Superior temporal gyrus (tissue), 1 donor: ENCODE measurements at regions not wholly inside any gene's neighbourhood (a gene's known extent, or its start where the extent isn't known, plus 50 kb on each side); places are given as distances from the start of the nearest gene placed in this dataset.

Experiments
- DNase-seq: peaks from one replicate; pipeline ENCODE4 v3.0.0-alpha.2; 2016; ENCODE audit errors: extremely low spot score

DNA sequence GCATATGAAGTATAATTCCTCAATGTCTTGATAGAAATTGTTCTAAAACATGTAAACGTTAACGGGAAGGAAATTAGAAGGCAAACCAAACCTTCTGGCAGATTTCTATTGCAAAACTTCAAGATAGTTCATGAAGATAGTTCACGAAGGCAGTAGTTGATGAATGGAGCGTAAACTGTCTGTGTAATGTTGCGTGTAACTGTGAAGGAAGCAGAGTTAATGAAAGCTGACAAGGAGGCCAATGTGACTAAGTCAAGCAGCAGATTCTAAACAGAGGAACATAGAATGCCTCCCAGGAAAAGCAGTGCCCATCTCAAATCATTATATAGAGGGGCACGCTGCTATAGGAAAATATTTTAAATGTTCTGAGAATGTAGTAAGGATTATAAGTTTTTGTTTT, 659.7 kb upstream of the IGFBP3 start:
- DNase-seq: no peak

DNA sequence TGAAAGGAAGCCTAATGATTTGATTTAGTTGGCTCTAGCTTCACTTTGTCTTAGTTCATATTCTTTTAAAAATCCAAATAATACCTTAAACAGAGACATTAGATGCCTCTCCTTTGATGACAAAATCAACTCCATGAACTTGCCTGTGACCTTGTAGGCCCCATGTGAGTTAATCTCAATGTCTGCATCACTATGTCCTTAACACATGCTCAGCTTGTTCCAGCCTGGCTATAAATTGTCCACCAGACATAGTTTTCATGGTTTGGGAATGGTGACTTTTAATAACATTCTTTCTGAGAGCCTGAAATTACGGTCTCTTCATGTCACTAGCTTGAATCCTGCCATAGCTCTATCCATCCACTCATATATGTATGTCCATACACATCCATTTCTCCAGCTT, 656.3 kb upstream of the IGFBP3 start:
- DNase-seq: no peak

DNA sequence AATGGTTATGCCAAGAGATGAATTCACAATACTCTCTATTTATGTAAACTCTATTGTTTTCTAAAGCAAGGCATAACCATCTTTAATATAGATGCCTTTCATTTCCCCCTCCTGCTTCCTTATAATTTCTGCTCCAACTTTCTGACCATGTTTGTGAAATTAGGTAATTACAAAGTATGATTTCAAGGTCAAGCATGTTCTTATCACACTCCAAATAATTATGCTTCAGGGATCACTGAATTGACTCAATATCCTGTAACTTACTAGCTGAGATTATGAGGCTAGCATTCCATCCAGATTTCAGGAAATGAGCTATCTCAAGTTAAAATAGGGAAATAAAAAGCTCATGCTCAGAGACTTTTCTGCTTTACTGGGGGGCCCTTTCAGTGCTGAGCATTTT, 655.9 kb upstream of the IGFBP3 start:
- no peak for DNase-seq

DNA sequence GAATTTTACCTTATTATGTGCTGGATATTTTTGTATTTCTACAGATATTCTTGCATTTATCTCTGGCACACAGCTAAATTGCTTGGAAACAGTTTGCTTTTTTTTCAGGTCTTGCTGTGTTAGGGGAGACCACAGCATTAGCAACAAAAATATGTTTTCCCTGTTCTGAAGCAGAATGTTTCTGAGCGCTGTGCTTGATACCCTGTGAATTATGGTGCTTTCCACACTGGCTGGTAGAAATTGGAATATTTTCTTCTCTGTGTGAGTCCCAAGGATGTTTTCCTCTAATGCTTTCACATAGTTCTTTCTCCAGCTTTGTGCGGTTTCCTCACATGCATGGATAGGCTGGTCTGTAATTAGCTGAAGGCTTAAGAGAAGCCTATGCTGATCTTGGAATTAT, 651.6 kb upstream of the IGFBP3 start:
- no peak for DNase-seq

DNA sequence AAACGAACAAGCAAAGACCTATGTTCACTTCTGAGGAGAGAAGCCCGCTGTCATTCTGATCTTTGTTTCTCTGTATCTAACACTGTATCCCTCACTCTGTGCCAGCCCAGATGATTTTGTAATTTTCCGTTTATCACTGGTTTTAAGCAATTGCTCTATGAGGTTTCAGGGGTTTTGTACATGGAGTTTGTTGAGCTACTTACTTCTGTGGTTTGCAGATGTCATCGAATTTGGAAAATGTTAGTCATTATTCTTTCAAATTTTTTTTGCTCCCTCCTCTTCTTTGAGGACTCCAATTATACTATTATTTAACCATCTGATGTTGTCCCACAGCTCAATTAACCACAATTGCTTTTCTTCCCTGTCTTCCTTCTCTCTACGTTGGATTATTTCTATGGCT, 650.9 kb upstream of the IGFBP3 start:
- DNase-seq: no peak

DNA sequence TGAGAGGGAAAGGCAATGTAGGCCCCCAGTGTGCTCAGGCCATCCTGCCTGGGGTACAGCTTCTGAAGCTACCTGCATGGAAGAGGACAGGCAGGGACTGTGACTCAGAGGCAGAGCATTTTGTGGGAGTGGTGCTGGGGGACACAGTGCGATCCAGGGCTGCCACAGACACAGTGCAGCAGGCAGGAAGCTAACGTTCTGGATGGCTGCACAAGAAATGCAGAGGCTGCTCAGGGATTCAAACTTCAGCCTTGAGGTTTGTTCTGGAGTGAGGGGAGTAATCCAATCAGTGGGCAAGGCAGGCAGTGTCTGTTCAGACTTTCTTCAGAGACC, 648.0 kb upstream of the IGFBP3 start:
- DNase-seq: no peak

DNA sequence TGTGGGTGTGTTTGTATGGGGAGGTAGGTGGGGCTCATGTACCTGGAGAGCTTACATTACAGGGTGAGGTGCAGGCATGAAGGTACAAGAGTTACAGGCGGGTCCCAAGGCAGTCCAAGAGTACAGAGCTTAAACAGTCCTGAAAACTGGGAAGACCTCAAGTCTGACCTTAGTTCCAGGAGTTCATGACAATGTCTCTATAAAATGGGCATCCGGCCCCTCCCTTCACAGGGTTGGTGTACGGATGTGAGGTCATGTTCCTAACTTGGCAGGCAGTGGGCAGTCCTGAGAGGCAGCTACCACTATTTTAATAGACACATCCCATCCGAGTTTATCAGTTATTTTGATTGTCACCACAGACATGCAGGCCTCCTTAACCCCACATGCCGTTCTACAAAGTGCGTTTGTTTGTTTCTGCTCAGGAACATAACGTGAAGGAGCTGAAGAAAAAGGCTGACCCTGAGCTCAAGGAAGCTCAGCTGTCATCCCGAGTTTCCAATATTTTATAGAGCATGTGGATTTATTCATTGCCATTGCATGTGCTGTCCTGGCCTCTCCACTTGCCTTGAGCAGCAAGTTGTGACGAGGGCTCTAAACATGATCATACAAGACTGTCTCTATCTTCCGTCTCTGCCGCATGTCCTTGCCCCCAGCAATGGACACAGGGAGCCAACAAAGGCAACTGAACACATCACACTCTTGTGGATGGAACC, 647.5 kb upstream of the IGFBP3 start:
- DNase-seq: no peak

DNA sequence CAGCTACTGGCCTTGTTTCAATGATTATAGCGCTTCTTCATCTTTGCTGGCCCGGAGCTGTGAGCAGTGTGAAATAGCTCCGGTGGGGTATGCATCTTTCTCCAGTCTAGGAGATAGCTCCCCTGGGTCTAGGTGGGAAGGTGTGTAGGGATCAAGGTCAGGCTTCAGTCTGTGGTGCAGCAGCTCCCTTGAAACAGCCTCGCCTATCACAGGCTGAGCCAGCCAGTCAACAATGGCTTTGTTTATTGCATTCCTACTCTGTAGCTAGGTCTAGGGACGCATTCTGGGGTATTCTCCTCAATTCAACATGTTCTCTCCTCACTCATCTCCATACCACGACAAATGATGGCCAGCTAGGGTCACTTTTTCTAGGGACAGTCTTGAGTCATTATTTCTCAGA, 646.8 kb upstream of the IGFBP3 start:
- no peak for DNase-seq

DNA sequence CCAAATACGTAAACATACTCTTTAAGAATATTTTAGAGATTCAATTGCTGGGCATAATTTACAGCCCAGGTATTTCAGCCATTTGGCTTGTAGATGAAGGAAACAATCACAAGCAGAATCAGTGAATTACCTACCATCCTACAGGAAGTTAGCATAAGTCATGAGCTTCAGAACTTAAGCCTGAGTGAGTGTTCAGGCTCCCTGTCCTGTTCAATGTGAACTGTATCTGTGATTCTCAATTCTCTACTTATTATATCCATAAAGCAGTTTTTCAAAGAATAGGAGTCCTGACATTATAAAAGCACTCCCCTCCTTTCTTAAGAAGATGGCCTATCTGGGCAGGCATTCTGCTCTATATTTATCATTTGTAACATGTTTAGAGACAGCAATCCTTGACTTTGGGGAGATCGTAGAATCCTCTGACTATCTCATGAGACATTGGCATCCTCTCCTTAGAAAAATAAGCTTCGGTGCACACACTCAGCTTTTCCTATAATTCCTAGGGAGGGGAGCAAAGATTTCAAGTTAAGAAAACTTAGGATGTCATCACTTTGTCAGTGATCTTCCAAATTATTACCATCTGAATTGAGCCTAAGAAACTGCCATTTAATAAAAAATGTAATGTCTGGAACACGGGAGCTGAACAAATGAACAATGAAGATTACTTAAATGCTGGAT, 645.2 kb upstream of the IGFBP3 start:
- DNase-seq: no peak

DNA sequence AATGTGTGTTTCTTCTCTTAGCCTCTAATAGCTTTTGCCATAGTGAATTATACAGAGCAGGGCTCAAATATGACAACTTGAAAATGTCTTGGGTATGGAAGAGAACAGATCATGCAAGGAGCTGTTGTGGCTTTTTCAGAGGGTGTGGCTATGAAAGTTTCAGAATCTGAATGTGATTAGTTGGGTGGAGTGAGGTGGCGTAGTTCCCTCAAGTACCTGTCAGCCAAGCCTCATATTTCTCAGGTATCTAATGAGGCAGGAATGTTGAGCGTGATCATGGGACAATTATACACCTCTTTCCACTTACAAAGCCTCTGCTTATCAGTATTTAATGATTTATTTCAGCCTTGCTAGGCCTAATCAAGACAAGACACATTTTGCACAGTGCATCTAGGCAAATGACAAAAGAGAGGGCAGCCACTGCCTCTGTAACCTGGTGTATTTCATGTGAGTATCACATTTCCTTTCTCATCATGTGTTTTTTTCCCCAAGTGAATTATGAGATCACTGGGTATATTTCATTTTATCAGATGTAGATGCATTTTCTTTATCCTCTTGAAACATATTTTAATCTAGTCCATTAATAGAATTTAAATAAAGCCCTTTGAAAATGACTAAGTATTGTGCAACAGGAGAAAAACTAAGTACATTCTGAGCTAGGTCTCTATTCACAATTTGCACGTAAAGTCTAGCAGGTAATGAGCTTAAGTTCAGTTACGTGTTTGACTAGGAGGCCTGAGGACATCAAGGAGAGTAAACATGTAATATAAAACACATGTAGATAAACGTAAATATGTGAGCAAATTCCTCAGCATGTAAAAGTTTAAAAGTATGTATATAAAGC, 644.4 kb upstream of the IGFBP3 start:
- no peak for DNase-seq

DNA sequence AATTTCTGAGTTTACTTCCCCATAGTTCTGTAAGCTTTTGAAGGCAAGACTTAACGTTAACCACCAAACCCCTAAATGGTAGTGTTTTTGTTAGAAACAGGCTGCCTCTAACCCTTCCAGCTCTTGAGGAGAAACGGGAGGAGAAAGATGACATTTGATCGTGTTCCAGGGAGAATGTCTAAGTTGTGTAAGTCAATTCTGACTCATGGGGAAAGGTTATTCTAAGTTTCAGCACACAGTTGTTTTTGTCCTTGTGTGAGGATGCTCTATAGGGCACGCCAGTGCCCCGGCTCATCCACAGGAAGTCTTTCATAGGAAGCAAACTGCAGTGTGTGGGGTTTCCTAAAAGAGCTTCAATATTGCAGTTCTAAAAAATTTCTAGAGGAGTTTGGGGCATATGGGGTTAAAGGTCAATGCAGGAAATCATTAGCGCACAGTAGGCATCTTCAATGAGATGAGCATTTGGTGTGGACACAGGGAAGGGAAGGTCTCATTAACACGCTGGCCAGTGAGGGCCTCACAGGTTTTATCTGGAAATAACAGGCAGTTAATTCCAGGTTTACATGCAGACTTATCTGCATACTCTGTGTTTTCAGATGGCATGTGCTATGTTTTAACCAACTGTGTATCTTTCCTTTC, 638.2 kb upstream of the IGFBP3 start:
- DNase-seq: no peak

DNA sequence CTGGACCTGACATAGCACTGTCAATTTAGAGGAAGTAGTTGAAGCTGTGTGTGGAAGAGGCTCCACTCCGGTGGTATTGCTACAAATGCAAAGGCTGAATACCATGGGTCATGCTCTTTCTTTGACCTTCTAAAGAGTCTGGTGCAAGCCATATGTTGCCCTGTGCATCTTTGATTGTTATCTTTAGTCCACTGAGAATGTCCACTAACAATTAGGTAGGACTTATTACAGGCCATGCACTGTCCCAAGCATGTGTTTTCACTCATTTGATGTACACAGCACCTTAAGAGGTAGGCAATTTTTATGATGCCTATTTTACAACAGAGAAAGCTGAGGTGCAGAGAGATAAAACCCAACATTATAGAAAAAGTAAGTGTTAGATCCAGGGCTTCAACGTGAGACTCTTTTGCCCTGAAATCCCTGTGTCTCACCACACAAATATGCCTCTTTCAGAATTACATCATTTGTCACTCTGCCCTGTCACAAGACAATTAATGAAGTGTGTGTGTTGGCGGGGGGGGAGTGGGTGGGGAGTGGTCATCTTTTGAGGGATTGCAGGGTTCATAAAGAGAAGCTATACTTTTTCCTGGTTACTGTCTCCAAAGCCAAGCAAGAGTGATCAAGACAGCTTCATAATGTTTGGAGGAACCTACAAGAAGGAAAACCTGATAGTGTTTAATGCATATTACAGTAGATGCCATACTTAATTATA, 637.6 kb upstream of the IGFBP3 start:
- no peak for DNase-seq

DNA sequence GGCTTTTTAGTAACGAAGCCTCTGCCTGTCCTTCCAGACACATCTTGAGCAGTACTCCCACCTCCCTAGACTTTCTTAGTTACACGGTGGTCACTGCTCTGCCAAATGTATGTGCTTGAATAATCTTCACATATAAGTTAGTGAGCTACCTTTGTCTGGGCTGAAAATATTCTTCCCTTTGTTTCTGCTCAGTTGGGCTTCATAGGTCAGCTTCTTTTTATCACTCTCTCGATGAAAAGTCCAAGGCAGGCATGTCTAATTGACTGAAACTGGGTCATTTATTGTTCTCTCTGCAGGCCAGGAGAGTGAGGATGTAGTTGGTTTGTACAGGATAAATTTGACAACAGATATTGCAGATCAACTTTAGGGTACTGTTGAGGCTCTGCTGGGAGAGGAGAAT, 636.7 kb upstream of the IGFBP3 start:
- DNase-seq: no peak

DNA sequence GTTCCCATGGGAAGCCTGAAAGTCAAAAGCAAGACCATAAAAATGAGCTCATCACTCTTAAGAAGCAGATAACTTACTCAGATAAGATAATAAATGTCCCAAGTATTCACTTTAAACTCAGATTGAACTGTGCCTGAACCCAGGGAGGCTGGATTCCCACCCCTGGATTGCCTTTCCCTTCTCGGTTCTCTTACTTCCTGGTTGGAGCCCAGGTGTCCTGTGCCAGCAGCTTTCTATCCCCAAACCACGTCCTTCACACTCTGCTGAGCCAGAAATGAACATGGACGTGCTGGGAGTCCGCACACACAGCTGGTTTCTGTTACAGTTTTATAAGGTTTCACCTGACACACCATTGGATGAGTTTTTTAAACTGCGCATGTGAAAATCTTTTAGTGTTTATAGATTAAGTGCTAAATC, 636.2 kb upstream of the IGFBP3 start:
- no peak for DNase-seq

DNA sequence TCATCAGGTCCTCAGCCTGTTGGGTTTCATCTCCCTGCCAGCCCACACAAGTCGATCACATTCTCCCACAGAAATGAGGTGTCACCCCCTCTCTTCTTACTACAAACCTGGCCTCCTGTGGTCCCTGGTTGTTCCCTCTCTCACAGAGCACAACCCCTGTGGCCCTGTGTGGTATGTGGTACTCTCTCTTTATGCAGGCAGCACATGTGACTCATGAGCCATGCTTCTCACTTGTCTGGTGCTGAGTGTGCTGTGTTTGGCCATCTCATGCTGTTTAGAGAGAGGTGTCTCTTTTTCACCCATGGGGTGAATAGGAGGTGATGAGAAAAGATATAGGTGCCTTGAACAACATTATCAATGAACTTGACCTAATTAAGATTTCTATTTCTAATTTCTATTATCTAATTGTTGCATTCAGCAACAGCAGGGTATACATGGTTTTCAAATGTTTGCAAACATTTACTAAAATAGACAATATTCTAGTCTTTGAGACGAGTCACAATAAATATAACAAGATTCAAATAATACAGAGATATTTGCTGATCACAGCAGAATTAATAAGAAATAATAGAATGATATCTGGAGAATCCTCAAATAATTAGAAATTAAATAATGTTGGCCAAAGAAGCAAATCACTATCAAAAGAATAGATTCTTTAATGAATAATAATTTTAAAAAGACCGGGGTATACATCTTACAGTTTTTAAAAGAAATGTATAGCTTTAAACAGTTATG, 633.8 kb upstream of the IGFBP3 start:
- no peak for DNase-seq

DNA sequence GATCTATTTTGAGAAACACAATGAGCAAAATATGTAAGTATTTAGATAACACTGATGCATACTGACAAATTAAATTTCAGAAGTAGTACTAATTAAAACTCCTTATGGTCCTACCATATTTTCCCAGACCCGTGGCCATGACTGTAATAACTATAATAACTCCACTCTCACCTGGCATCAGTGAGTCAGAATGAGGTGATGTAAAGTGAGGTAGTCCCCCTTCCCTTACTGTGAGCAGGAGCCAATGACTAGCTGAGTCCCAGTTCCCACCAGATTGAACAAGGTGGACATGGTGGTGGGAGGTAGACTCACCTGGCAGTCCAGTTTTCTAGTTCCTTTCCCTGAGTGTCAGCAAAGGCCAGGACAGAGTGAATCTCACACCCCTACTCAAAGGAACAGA, 630.5 kb upstream of the IGFBP3 start:
- DNase-seq: no peak

DNA sequence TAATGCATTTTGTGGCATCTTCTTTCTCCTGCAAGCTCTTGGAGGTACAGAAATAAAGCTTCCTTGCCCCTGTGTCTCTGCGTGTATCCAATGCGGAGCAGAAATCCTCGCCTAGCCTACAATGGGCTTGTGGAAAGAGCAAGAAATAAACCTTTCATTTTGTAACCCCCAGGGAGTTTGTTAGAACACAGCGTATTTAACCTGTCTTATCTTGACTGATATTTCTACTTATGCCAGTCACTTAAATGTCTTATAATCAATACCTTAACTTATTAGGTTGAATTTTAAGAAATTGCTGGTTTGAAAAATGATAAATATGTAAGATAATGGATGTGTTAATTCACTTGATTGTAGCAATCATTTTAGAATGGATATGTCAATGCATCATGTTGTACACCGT, 629.8 kb upstream of the IGFBP3 start:
- no peak for DNase-seq

DNA sequence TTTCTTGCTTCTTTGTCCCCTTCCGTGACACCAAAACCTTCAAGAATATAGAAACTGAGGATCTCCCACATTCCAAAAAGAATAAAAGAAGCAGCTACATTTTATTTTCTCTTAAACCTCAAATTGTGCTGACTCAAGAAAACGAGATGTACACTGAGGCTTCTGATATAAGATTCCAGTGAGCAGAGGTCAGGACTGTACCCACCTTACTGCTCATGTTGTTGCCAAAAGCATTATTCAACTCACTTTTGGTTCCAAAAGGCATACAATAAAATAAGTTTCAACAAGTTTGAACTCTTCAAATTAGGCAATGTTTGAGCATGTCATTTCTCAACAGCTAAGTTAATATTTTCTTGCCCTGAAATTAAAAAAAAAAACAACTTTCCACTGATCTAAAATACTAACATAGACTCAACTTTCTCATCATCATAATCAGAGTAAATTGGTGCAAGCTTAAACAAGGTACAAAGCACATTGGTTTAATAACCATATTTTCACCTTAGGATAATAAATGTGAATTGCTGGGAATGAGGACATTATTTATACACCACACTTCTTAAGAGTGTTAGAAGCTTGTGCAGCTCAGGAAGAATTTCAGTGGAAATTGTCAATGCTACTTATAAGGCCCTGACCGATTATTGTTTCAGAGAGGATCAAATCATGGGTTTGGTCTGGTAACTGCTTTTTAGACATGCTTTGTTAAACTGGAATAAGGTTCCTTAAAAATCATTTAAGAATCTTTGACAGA, 629.0 kb upstream of the IGFBP3 start:
- DNase-seq: no peak

DNA sequence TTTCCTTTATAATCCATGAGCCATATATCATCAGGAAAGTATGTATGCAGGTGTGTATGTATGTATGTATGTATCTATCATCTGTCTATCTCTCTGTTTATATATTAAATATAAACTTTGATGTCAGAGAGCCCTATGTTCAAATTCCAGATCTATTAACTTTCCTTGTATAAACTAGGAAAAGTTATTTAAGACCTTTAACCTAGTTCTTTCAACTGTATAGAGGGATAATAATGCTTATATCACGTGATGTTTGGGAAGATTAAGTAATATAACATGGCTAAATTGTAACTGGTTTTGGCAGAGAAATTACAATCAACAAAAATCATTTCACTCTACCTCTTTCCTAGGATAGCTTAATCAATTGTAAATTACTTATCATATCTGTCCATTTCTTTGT, 628.3 kb upstream of the IGFBP3 start:
- no peak for DNase-seq

DNA sequence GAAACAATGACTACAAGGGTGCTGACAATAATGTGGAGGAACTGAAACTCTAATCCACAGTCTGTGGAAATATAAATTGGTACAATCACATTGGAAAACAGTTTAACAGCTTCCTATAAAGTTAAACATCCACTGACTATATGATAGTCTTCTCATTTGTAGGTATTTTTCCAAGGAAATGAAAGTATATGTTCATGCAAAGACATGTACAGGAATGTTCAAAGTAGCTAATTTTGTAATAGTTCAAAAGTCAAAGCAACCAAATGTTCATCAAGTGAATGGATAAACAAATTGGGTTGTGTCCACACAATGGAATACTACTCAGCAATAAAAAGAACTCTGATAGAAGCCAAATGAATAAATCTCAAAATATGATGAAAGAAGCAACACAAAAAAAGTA, 626.0 kb upstream of the IGFBP3 start:
- DNase-seq: no peak
